Pancreas (tissue), 10 donors: ENCODE measurements at regions not wholly inside any gene's neighbourhood (a gene's known extent, or its start where the extent isn't known, plus 50 kb on each side); places are given as distances from the start of the nearest gene placed in this dataset.

ENCODE experiments used
- ATAC-seq, 4 donors: fragments of 200-7000 bp; cut with Tn5 transposase; one replicate each; pipeline versions ENCODE4 v1.8.0 to v1.9.1; 2020; ENCODE audit warnings: mild to moderate bottlenecking in 4 of 4, moderate library complexity in 4 of 4
- DNase-seq, 6 donors: peaks; one replicate each; pipeline ENCODE4 v3.0.0-alpha.2; 2020
- FAIRE-seq: peaks from 2 replicates; lab custom pipeline; 2012; peaks lifted over from hg19 to GRCh38; lab: Jason Lieb, UNC
- H3K27ac ChIP-seq, 4 donors: fragments of 200-600 bp; sonication (generic); 1 replicate in 3 of 4; 2 replicates in 1 of 4; pipeline versions ENCODE4 v1.5.0 to v1.8.0; 2020
- H3K27me3 ChIP-seq, 4 donors: fragments of 200-600 bp; one replicate each; pipeline ENCODE4 v1.8.0; 2021
- H3K36me3 ChIP-seq, 3 donors: fragments of 200-600 bp; sonication (generic) in 1 of 3; one replicate each; pipeline versions ENCODE4 v1.5.0 to v1.8.0; 2020 to 2021
- H3K4me1 ChIP-seq, 3 donors: fragments of 200-600 bp; one replicate each; pipeline ENCODE4 v1.8.0; 2021
- H3K4me3 ChIP-seq, 4 donors: fragments of 200-600 bp; sonication (generic) in 2 of 4; one replicate each; pipeline versions ENCODE4 v1.5.0 to v1.8.0; 2020 to 2021
- H3K9me3 ChIP-seq, 4 donors: fragments of 200-600 bp; one replicate each; pipeline ENCODE4 v1.8.0; 2021
- CTCF ChIP-seq, 4 donors: fragments of 200-600 bp; sonication (generic) in 3 of 4; IDR thresholded peaks; one replicate each; pipeline versions ENCODE4 v1.5.0 to v1.8.0; 2021; ENCODE audit warnings: antibody characterized with exemption in 4 of 4
- WGBS, 2 donors: extraction: QIAGEN DNeasy Blood & Tissue Kit; methylation state at CpG; one replicate each; pipeline ENCODE4 v1.1.7; 2013; 5-methylcytosine and 5-hydroxymethylcytosine counted together
- intact Hi-C, 3 donors: fragments of 100-400 bp; cut with DNase I; formaldehyde crosslinking; loops; one replicate each; pipeline versions ENCODE4 v1.11.1 to v1.14.2; 2022
- donor health status: healthy with polysubstance abuse.
- donor health status: DM: no; HTN: no; CAD: no; lungs with moderate emphysema.
- donor health status: DM: no; HTN: no; CAD: no.
- donor health status: control.
- donor health status: control.
- donor health status: Bipolar disorder and iron deficiency.
- donor health status: DM: yes; HTN: yes; CAD: no.
- donor health status: DM: no; HTN: no; CAD: no.
- donor health status: DM: no; HTN: no; CAD: no.
- donor health status: DM: yes; HTN: yes; CAD: no.

GRCh38 chr3:28934126-28934813 lies 346.6 kb upstream of the RBMS3 start:
- Histone ChIP-seq H3K9me3 (no peaks in the 10 kb centered on the region), H3K27ac (no peak overlapping the region)

GRCh38 chr3:28935146-28935545 lies 345.7 kb upstream of the RBMS3 start:
- TF ChIP-seq CTCF (IDR thresholded peaks at IDR 0.05), result no peak
- Histone ChIP-seq H3K27me3 (no peaks in the 10 kb centered on the region), H3K9me3 (no peaks in the 10 kb centered on the region), H3K4me3 (no peak overlapping the region), H3K36me3 (no peaks in the 10 kb centered on the region), H3K27ac (no peak overlapping the region), H3K4me1 (no peaks in the 10 kb centered on the region)
- ATAC-seq (no peak), FAIRE-seq (no peak), DNase-seq (no peak)
- intact Hi-C loops, result no loop called here
- WGBS, 2 donors, result 49 to 77% methylated on average over 2 of the region's 2 CpGs

More at GRCh38 chr3:28934126-28934813, 346.6 kb upstream of the RBMS3 start:
- no peak for FAIRE-seq
- intact Hi-C loops, result no loop called here
- TF ChIP-seq CTCF (IDR thresholded peaks at IDR 0.05), result no peak
- Histone ChIP-seq H3K4me1 (no peaks in the 10 kb centered on the region), H3K4me3 (no peak overlapping the region), H3K36me3 (no peaks in the 10 kb centered on the region), H3K27me3 (no peaks in the 10 kb centered on the region)
- ATAC-seq, result no peak
- DNase-seq, result no peak
- WGBS, 2 donors, result 41 to 55% methylated on average over 3 of the region's 3 CpGs

- H3K27me3 ChIP-seq, result no peaks in the 10 kb centered on the region
- H3K4me1 ChIP-seq, result no peaks in the 10 kb centered on the region
- H3K36me3 ChIP-seq, result no peaks in the 10 kb centered on the region
- no peak for TF ChIP-seq CTCF (IDR thresholded peaks at IDR 0.05)
- intact Hi-C loops, result no loop called here
- no peak overlapping the region for H3K27ac ChIP-seq
- no peak overlapping the region for H3K4me3 ChIP-seq
- no peaks in the 10 kb centered on the region for H3K9me3 ChIP-seq
- FAIRE-seq (no peak), ATAC-seq (no peak), DNase-seq (no peak)
- WGBS, 2 donors, result 40 to 52% methylated on average over 2 of the region's 2 CpGs
Measured at GRCh38 chr3:28936154-28936553, 344.7 kb upstream of the RBMS3 start.

- no peak for DNase-seq
- Histone ChIP-seq H3K4me3 (no peak overlapping the region), H3K27me3 (no peaks in the 10 kb centered on the region), H3K9me3 (no peaks in the 10 kb centered on the region), H3K27ac (no peak overlapping the region), H3K36me3 (no peaks in the 10 kb centered on the region), H3K4me1 (no peaks in the 10 kb centered on the region)
- intact Hi-C loops, result no loop called here
- no peak for ATAC-seq
- no peak for TF ChIP-seq CTCF (IDR thresholded peaks at IDR 0.05)
- no peak for FAIRE-seq
Measured at GRCh38 chr3:28940530-28940929, 340.3 kb upstream of the RBMS3 start.

GRCh38 chr3:28940994-28941393 lies 339.9 kb upstream of the RBMS3 start:
- Histone ChIP-seq H3K27ac (no peak overlapping the region), H3K36me3 (no peaks in the 10 kb centered on the region), H3K4me1 (no peaks in the 10 kb centered on the region), H3K27me3 (no peaks in the 10 kb centered on the region), H3K9me3 (no peaks in the 10 kb centered on the region), H3K4me3 (no peak overlapping the region)
- WGBS, 2 donors, result 57 to 79% methylated on average over 1 of the region's 1 CpG
- TF ChIP-seq CTCF (IDR thresholded peaks at IDR 0.05), result no peak
- intact Hi-C loops, result no loop called here
- FAIRE-seq (no peak), ATAC-seq (no peak), DNase-seq (no peak)
